T follicular helper cell (primary cell): ENCODE measurements at regions not wholly inside any gene's neighbourhood (a gene's known extent, or its start where the extent isn't known, plus 50 kb on each side); places are given as distances from the start of the nearest gene placed in this dataset.
"Not testable (repeated sequence)": the region's sequence is repeated elsewhere in the genome, so short reads cannot be mapped to it uniquely, and the experiment has no call there.

Source experiments
- DNase-seq: peaks from one replicate; pipeline ENCODE4 v3.0.0-alpha.2; 2020; ENCODE audit warnings: low read depth

GRCh38 chr4:147246528-147246927 is 234.4 kb upstream of the EDNRA start:
- not testable (repeated sequence) for DNase-seq

- no peak for DNase-seq
Observed at GRCh38 chr4:147247579-147247978, 233.3 kb upstream of the EDNRA start.

GRCh38 chr4:147250062-147250461 is 230.8 kb upstream of the EDNRA start:
- no peak for DNase-seq

- DNase-seq, result not testable (repeated sequence)
Observed at GRCh38 chr4:147255268-147255667, 225.6 kb upstream of the EDNRA start.

GRCh38 chr4:147259271-147259670 is 221.6 kb upstream of the EDNRA start:
- not testable (repeated sequence) for DNase-seq

GRCh38 chr4:147284256-147284835 is 196.6 kb upstream of the EDNRA start:
- DNase-seq, result no peak

- no peak for DNase-seq
Observed at GRCh38 chr4:147284935-147285334, 196.0 kb upstream of the EDNRA start.

GRCh38 chr4:147285751-147286150 is 195.1 kb upstream of the EDNRA start:
- no peak for DNase-seq

GRCh38 chr4:147286846-147287587 is 193.9 kb upstream of the EDNRA start:
- no peak for DNase-seq

- no peak for DNase-seq
Observed at GRCh38 chr4:147287588-147287890, 193.4 kb upstream of the EDNRA start.

- no peak for DNase-seq
Observed at GRCh38 chr4:147288512-147288911, 192.4 kb upstream of the EDNRA start.

GRCh38 chr4:147289181-147289580 is 191.7 kb upstream of the EDNRA start:
- DNase-seq, result no peak

GRCh38 chr4:147292604-147293313 is 188.1 kb upstream of the EDNRA start:
- not testable (repeated sequence) for DNase-seq

GRCh38 chr4:147293314-147293677 is 187.6 kb upstream of the EDNRA start:
- not testable (repeated sequence) for DNase-seq

GRCh38 chr4:147299205-147299604 is 181.7 kb upstream of the EDNRA start:
- DNase-seq, result no peak

- no peak for DNase-seq
Observed at GRCh38 chr4:147303174-147303872, 177.6 kb upstream of the EDNRA start.

GRCh38 chr4:147303873-147304229 is 177.0 kb upstream of the EDNRA start:
- no peak for DNase-seq

- no peak for DNase-seq
Observed at GRCh38 chr4:147307896-147308674, 172.8 kb upstream of the EDNRA start.

GRCh38 chr4:147309434-147309833 is 171.5 kb upstream of the EDNRA start:
- DNase-seq, result no peak

- no peak for DNase-seq
Observed at GRCh38 chr4:147310312-147310711, 170.6 kb upstream of the EDNRA start.

GRCh38 chr4:147311956-147312355 is 168.9 kb upstream of the EDNRA start:
- DNase-seq, result no peak
